NCI-H2196 (cell line): ENCODE measurements at regions not wholly inside any gene's neighbourhood (a gene's known extent, or its start where the extent isn't known, plus 50 kb on each side); places are given as distances from the start of the nearest gene placed in this dataset.
"Not testable (repeated sequence)": the region's sequence is repeated elsewhere in the genome, so short reads cannot be mapped to it uniquely, and the experiment has no call there.

Experiments used
- DNase-seq: peaks from one replicate; lab custom pipeline; 2025; ENCODE audit not compliant: unreplicated experiment; lab: John Stamatoyannopoulos, UW

GRCh38 chr6:14388371-14388770, 270.8 kb downstream of the CD83 start:
- no peak for DNase-seq

- DNase-seq, result not testable (repeated sequence)
Observed at GRCh38 chr6:14389776-14390175, 272.2 kb downstream of the CD83 start.

GRCh38 chr6:14390805-14391204, 273.2 kb downstream of the CD83 start:
- DNase-seq, result no peak

- no peak for DNase-seq
Observed at GRCh38 chr6:14393910-14394309, 276.3 kb downstream of the CD83 start.

GRCh38 chr6:14396392-14396791, 278.8 kb downstream of the CD83 start:
- DNase-seq, result no peak

GRCh38 chr6:14396826-14397517, 279.4 kb downstream of the CD83 start:
- no peak for DNase-seq

GRCh38 chr6:14397518-14397901, 279.9 kb downstream of the CD83 start:
- no peak for DNase-seq

- no peak for DNase-seq
Observed at GRCh38 chr6:14398953-14399352, 281.4 kb downstream of the CD83 start.

- DNase-seq, result no peak
Observed at GRCh38 chr6:14399635-14400034, 282.1 kb downstream of the CD83 start.

GRCh38 chr6:14401246-14401645, 283.7 kb downstream of the CD83 start:
- no peak for DNase-seq

- no peak for DNase-seq
Observed at GRCh38 chr6:14406614-14407331, 289.2 kb downstream of the CD83 start.

GRCh38 chr6:14408446-14408845, 290.9 kb downstream of the CD83 start:
- no peak for DNase-seq

- DNase-seq, result no peak
Observed at GRCh38 chr6:14412026-14412425, 294.5 kb downstream of the CD83 start.

- no peak for DNase-seq
Observed at GRCh38 chr6:14415452-14415851, 297.9 kb downstream of the CD83 start.

GRCh38 chr6:14417377-14417776, 299.8 kb downstream of the CD83 start:
- no peak for DNase-seq

GRCh38 chr6:14419224-14419623, 301.7 kb downstream of the CD83 start:
- not testable (repeated sequence) for DNase-seq

- no peak for DNase-seq
Observed at GRCh38 chr6:14422061-14422460, 304.5 kb downstream of the CD83 start.

- DNase-seq, result no peak
Observed at GRCh38 chr6:14422917-14423316, 305.3 kb downstream of the CD83 start.

- DNase-seq, result no peak
Observed at GRCh38 chr6:14423330-14423729, 305.8 kb downstream of the CD83 start.

GRCh38 chr6:14423955-14424354, 306.4 kb downstream of the CD83 start:
- DNase-seq, result no peak

GRCh38 chr6:14425805-14426204, 308.2 kb downstream of the CD83 start:
- no peak for DNase-seq

- DNase-seq, result no peak
Observed at GRCh38 chr6:14426281-14426680, 308.7 kb downstream of the CD83 start.

GRCh38 chr6:14428269-14428668, 310.7 kb downstream of the CD83 start:
- DNase-seq, result no peak
